ENCODE measurements at regions not wholly inside any gene's neighbourhood (a gene's known extent, or its start where the extent isn't known, plus 50 kb on each side); places are given as distances from the start of the nearest gene placed in this dataset.
A peak's percentile ranks its signal among the peaks of the same experiment; 100 is the strongest.

DNA sequence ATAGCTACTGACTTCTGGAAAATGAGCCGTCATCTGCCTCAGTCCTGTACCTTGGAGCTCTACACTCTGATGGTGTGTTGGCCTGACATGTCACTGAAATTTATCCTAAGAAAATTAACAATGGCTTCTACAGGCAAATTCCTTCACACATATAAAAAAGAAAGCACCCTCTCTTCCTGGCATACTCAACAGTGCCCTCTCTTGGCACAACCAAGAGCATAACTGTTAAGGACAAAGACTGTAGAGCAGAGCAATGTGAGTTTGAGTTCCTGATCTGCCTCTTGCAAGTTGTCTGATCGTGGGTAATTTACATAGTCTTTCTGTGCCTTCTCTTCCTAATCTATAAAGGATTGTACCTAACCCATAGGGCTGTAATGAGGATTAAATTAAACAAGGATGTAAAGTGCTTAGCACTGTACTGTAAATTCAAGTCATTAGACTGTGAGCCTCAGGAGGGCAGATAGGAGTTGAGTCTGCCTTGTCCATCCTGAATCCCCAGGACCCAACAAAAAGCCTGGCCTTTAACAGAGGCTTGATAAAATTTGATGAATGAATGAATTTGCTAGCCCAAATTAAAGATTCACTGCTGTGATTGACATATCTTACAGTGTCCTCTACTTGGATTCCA, 83.5 kb downstream of the SYF2 start:
- peak; percentile 72 for DNase-seq (ENCODE audit: low spot score)
- POLR2A ChIA-PET = no interaction called here
- H3K27ac ChIP-seq (ENCODE audit: low read depth, low read length, poor library complexity, severe bottlenecking) = no peak overlapping the region
- no peaks in the 10 kb centered on the region for H3K36me3 ChIP-seq (ENCODE audit: insufficient read depth, low read length)
- H3K4me3 ChIP-seq (ENCODE audit: low read depth, low read length, poor library complexity, severe bottlenecking) = no peak overlapping the region
- H3K4me2 ChIP-seq (ENCODE audit: low read length) = peak overlapping the region; percentile 10; the same call in 1 of the 2 replicates
- H4K20me1 ChIP-seq (ENCODE audit: insufficient read depth, low read length) = no peaks in the 10 kb centered on the region
- H2AFZ ChIP-seq (ENCODE audit: low read length) = peak overlapping the region; percentile 73; the same call in 1 of the 2 replicates
- no TSS peak for BruUV-seq (replicated peaks)
- no peaks in the 10 kb centered on the region for H3K79me2 ChIP-seq (ENCODE audit: insufficient read depth, low read depth, low read length)
- no peak for TF ChIP-seq EZH2phosphoT487 (IDR thresholded peaks at IDR 0.05; ENCODE audit: borderline replicate concordance, low read depth, low read length)
- TF ChIP-seq, protein P1, sequence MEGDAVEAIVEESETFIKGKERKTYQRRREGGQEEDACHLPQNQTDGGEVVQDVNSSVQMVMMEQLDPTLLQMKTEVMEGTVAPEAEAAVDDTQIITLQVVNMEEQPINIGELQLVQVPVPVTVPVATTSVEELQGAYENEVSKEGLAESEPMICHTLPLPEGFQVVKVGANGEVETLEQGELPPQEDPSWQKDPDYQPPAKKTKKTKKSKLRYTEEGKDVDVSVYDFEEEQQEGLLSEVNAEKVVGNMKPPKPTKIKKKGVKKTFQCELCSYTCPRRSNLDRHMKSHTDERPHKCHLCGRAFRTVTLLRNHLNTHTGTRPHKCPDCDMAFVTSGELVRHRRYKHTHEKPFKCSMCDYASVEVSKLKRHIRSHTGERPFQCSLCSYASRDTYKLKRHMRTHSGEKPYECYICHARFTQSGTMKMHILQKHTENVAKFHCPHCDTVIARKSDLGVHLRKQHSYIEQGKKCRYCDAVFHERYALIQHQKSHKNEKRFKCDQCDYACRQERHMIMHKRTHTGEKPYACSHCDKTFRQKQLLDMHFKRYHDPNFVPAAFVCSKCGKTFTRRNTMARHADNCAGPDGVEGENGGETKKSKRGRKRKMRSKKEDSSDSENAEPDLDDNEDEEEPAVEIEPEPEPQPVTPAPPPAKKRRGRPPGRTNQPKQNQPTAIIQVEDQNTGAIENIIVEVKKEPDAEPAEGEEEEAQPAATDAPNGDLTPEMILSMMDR (conservative IDR thresholded peaks at IDR 0.05; ENCODE audit: low read length) = peak; percentile 91
- H3K9me2 ChIP-seq (ENCODE audit: insufficient read depth, low read length) = no peaks in the 10 kb centered on the region
- CTCF ChIA-PET (ENCODE audit: unreplicated experiment) = interaction anchor here (1.0 to 1.6 kb wide), 2 partner anchors 10 to 30 kb away, joined by 3 to 7 read pairs; no protein-coding TSS in a partner anchor
- intact Hi-C loops (cut with micrococcal nuclease; ENCODE audit: unreplicated experiment) = loop anchor here (1.0 to 5.0 kb wide), 2 partner anchors 31 to 216 kb away; partner anchors contain the start of gene RUNX3
- peaks cover 29% of the 10 kb centered on the region for H3K4me1 ChIP-seq (ENCODE audit: insufficient read depth, low read length, poor library complexity, severe bottlenecking)
- H3K9me3 ChIP-seq (ENCODE audit: low read length) = no peaks in the 10 kb centered on the region

DNA sequence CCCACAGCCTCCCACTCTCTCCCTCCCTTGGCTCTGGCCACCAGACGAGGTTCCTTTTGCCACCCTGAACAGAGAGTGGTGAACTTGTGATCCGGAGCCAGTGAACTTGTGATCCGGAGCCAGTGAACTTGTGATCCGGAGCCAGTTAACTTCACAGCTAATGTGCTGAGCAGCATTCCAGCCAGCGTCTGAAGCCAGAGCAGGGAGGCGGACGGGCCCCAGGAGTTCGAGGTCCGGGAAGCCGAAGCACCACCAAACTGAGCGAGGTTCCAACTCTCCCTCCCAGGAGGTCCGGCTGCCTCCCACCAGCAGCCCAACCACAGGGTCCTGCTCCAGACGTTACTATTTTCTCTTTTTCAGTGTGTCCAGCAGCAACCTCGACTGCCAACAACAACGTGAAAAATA, 85.8 kb downstream of the SYF2 start:
- Histone ChIP-seq H3K4me2 (ENCODE audit: low read length) (peak overlapping the region; percentile 67), H3K36me3 (ENCODE audit: insufficient read depth, low read length) (no peaks in the 10 kb centered on the region), H2AFZ (ENCODE audit: low read length) (peak overlapping the region; percentile 90; the same call in 1 of the 2 replicates), H4K20me1 (ENCODE audit: insufficient read depth, low read length) (no peaks in the 10 kb centered on the region), H3K27ac (ENCODE audit: low read depth, low read length, poor library complexity, severe bottlenecking) (peak overlapping the region; percentile 69), H3K4me3 (ENCODE audit: low read depth, low read length, poor library complexity, severe bottlenecking) (no peak overlapping the region), H3K79me2 (ENCODE audit: insufficient read depth, low read depth, low read length) (no peaks in the 10 kb centered on the region), H3K9me2 (ENCODE audit: insufficient read depth, low read length) (no peaks in the 10 kb centered on the region), H3K9me3 (ENCODE audit: low read length) (no peaks in the 10 kb centered on the region), H3K4me1 (ENCODE audit: insufficient read depth, low read length, poor library complexity, severe bottlenecking) (peaks cover 35% of the 10 kb centered on the region)
- CTCF ChIA-PET (ENCODE audit: unreplicated experiment) = interaction anchor here (0.7 kb wide), 1 partner anchor 218 kb away, joined by 3 read pairs; no protein-coding TSS in a partner anchor
- intact Hi-C loops (cut with micrococcal nuclease; ENCODE audit: unreplicated experiment) = loop anchor here (5.0 kb wide), 1 partner anchor 214 kb away; the partner anchor contains the start of gene RUNX3
- POLR2A ChIA-PET = interaction anchor here (0.5 to 1.4 kb wide), 3 partner anchors 11 to 85 kb away, joined by 3 read pairs; no protein-coding TSS in a partner anchor
- no TSS peak for BruUV-seq (replicated peaks)
- DNase-seq (ENCODE audit: low spot score) = no peak
- TF ChIP-seq, protein P1 (conservative IDR thresholded peaks at IDR 0.05; ENCODE audit: low read length) = no peak
- no peak for TF ChIP-seq EZH2phosphoT487 (IDR thresholded peaks at IDR 0.05; ENCODE audit: borderline replicate concordance, low read depth, low read length)
